ENCODE measurements at regions not wholly inside any gene's neighbourhood (a gene's known extent, or its start where the extent isn't known, plus 50 kb on each side); places are given as distances from the start of the nearest gene placed in this dataset.

- no peak for DNase-seq
These were observed 92.9 kb upstream of the RCN1 start for GRCh38 chr11:31997955-31998354.

- no peak for DNase-seq
These were observed 94.6 kb upstream of the RCN1 start for GRCh38 chr11:31996159-31996881.

DNA sequence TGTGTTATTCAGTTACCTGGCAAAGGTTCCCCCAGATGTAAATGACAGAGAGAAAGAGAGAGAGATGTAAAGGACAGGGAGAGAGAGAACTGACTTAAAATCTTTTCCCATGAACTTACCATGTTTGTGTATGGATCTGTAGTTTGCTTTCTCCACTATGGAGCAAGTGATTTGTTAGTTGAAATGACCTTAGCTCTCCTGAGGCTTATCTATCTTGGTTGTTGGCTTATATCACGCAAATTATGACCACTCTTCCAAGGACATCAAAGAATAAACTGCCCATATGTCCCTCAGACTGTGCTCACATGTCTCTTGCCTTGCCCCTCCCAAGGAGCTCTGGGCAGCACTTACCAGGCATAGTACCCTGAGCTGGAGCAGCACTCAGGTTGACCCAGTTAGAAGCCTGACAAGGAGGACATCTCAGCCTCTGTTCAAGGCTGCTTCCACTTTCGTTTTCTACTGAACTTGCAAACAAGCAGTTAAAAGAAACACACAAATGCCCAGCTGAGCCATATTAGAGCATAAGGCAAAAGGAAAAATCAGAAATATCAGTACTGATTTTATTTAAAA is 95.3 kb upstream of the RCN1 start:
- DNase-seq = peak in 1 of 3 donors; percentile 15

DNA sequence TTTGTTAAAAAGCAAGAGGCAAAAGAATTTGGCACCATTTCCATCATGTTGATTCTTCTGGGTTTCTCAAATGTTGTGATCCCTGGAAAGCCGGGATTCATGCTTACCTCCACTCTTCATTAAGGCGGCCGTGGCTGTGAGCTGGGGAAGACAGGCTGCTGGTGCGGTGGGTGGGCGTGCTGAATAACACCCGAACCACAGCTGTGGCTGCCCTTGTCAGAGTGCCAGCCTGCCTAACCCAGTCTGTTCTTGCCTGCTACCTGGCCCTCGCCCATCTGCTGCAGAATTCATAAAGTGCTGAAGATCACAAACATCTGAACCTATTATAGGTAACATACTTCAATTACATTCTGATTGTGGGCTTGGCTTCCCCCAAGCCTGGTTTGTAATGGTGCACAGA is 95.8 kb upstream of the RCN1 start:
- DNase-seq = no peak

- DNase-seq = no peak
These were observed 103.5 kb upstream of the RCN1 start for GRCh38 chr11:31987118-31988005.

- DNase-seq = no peak
These were observed 104.5 kb upstream of the RCN1 start for GRCh38 chr11:31986201-31986889.

DNA sequence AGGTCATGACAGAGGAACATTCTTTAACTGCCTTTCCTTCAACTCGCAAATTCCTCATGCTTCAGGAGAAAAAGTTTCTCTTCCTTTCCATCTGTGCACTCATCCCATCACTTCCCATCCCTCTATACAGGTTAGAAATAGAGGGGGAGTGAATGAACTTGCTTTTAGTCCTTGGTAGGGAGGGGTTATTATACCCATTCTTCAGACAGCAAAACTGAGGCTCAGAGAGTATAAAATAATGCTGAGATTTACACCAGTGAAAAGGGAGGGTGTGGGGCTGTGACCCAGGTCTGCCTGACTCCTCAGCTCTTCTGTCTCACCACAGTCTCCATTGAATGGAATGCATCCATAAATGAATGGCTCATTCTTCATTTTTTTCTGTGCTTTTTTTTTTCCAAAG is 109.4 kb upstream of the RCN1 start:
- DNase-seq = no peak

- DNase-seq = no peak
These were observed 113.5 kb upstream of the RCN1 start for GRCh38 chr11:31977343-31977742.

- no peak for DNase-seq
These were observed 116.3 kb upstream of the RCN1 start for GRCh38 chr11:31974366-31975136.

DNA sequence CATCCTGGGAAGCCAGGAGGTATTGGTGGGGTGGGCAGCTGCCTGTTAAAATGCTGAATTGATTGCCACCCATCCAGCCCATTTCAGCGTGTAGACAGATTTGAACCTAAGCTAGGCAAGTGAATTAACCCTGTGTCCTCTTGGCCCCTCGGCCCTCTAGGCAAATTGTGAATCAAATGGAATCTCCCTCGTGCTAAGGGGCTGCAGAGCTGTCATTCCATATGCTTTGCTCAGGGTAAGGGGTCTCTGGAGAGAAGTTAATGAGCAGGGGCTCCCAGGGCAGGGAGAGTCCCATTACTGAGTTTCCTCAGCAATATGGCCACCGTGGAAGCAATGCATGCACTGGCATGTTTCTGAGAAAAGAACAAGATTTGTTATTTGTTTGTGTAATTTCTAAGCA is 117.7 kb upstream of the RCN1 start:
- DNase-seq = no peak

DNA sequence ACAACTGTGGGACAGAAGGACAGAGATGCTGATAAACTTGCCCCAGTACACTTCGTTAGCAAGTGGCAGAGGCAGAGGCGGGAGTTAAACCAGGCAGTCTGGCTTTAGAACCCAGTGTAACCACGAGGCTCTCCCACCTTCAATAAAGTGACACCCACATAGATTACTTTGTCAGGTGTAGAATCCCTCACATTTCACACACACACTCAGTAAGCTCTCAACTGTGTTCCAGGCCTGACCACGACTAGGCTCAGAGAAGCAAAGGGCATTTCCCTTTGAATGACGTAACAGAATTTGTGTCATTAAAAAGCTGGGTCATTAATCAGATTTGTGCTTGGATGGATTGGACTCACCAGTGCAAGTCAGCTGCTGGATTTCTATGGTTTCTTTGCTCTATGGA is 118.3 kb upstream of the RCN1 start:
- DNase-seq = no peak

DNA sequence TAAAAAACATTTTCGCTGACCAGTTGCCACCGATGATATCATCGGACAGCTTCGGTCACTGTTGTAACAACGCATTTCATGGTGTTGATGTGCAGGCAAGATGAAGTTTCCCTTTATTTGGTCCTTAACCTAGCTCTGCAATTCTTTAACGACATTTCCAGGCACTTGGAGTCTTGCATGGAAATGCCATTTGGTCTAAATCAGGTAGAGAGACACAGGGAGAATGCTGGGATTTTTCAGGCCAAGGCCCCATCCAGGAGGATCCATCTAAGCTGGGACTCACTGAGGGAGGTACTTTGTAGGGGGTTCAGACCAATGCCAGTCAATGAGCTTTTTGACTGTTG is 121.5 kb upstream of the RCN1 start:
- no peak for DNase-seq

- DNase-seq = no peak
These were observed 122.2 kb upstream of the RCN1 start for GRCh38 chr11:31968461-31969358.

DNA sequence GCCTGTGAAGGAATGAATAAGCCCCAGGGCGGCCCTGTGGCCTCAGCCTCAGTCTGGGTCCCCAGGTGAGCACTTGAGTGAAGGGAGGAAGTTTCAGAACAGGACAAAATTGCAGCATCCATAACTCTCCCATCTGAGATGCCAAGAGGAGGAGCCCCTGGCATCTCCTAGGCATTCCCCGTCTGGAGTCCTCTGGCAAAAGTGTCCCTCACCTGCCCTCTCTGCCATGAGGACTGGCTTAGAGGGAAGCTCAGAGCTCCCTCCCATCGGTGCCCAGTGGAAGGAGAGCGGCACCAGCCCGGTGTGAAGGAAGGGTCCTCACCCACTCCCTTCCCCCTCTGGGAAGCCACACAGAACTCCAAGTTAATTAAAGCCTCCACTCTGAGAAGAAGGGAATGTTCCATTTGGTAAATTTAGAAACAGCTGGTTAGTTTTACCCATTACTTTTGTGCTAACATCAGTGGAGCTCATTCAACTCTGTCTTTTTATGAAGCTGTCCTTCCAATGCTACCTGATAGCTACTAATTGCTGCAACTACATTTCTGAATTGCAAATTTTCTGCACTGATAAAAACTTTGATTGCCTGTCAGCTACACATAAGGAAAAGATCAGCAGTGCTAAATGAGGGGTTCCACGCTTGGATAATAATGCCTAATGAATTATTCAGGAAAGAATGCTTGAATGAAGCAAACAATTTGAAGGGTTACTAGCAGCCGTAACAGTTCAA is 123.3 kb upstream of the RCN1 start:
- no peak for DNase-seq

GRCh38 chr11:31966846-31967245 is 124.0 kb upstream of the RCN1 start:
- no peak for DNase-seq

- DNase-seq = no peak
These were observed 126.7 kb upstream of the RCN1 start for GRCh38 chr11:31964181-31964580.

DNA sequence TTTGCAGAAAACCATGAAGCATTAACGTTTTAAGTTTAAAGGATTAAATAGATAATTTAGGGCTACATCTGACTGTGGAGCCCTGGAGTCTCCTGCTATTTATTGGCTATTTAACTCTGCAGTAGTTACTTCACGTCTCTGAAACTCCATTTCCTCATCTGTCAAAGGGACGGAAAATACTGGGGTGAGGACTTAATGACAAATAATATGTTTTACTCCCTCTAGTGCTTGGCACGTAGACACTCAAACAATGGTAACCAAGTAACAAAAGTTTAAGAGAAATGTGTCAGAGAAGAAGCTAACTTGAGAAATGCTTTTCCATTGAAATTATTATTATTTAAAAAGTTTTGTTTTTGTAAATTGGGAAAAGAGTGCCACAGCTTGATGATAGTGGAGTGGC is 130.7 kb upstream of the RCN1 start:
- DNase-seq = no peak

GRCh38 chr11:31959716-31960115 is 131.2 kb upstream of the RCN1 start:
- no peak for DNase-seq

DNA sequence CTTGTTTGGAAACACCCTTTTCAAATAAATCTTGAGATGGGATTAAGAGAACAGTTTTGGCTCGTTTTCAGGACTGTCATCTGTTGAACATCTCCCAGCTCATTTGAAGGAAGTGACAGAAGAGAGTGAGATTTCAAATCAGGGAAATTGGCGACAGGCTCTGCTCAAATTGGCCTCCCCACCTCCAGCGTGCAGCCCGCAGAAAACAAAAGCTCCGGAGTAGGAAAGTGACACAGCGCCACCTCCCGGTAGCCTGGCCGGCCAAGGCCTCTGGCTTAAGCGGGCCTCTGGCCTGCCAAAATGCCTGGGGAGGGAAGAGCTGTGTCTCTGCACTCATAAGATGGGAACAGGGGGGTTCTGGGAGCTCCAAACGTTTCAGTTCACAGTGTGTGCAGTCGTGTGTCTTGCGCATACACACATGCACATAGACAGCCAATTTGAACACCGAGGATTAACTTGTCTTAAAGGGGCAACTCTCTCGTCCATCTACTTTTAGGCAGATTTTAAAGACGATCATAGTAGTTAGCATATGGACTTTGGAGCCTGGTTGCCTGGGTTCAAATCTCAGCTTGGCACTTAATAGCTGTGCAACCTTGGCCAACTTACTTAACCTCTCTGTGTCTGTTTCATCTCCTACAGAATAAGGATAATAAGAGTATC is 132.7 kb upstream of the RCN1 start:
- DNase-seq = peak; percentile 53 to 80 (median 62)

DNA sequence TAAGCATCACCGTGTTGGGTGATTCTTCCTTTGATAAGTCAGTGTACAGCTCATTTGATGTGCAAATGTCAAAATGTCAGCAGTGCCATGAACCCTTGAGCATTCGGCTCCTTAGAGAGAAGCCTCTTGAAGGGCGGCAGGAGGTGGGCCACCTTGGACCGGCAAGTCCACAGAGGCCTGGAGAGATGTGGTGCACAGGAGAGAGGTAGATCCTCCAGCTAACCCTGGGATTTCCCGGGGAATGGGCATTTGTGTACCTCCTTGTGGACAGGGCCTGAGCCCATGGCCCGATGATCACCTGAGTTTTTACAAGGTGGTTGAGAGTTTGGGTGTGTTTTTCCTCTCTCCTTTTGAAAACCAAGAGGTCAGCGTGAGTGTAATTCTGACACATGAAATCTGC is 133.2 kb upstream of the RCN1 start:
- DNase-seq = no peak
